ENCODE measurements at regions not wholly inside any gene's neighbourhood (a gene's known extent, or its start where the extent isn't known, plus 50 kb on each side); places are given as distances from the start of the nearest gene placed in this dataset.

GRCh38 chr7:125085084-125085483 lies 155.5 kb upstream of the POT1 start:
- ATAC-seq: no peak
- no peak for TF ChIP-seq ESRRG (CRISPR knock-in tag; IDR thresholded peaks at IDR 0.05)
- TF ChIP-seq PPARA (CRISPR knock-in tag; IDR thresholded peaks at IDR 0.05; ENCODE audit: borderline replicate concordance): no peak
- TF ChIP-seq RARB (CRISPR knock-in tag; IDR thresholded peaks at IDR 0.05): no peak
- TF ChIP-seq ZC3H10 (CRISPR knock-in tag; IDR thresholded peaks at IDR 0.05): no peak

- no peak for ATAC-seq
- TF ChIP-seq OSR1 (CRISPR knock-in tag; IDR thresholded peaks at IDR 0.05): no peak
- TF ChIP-seq CSRNP3 (CRISPR knock-in tag; IDR thresholded peaks at IDR 0.05): no peak
- TF ChIP-seq BACH2 (CRISPR knock-in tag; IDR thresholded peaks at IDR 0.05; ENCODE audit: borderline replicate concordance): no peak
- no peak for TF ChIP-seq ESRRG (CRISPR knock-in tag; IDR thresholded peaks at IDR 0.05)
- no peak for TF ChIP-seq ZFP3 (CRISPR knock-in tag; IDR thresholded peaks at IDR 0.05)
These were observed 154.6 kb upstream of the POT1 start for GRCh38 chr7:125084196-125084595.

- no peak for ATAC-seq
- TF ChIP-seq RARB (CRISPR knock-in tag; IDR thresholded peaks at IDR 0.05) (no peak), CSDC2 (CRISPR knock-in tag; IDR thresholded peaks at IDR 0.05) (no peak), GLIS3 (CRISPR knock-in tag; IDR thresholded peaks at IDR 0.05) (no peak), CREB5 (CRISPR knock-in tag; IDR thresholded peaks at IDR 0.05; ENCODE audit: low read depth) (no peak), ESRRG (CRISPR knock-in tag; IDR thresholded peaks at IDR 0.05) (no peak), TCF4 (CRISPR knock-in tag; IDR thresholded peaks at IDR 0.05; ENCODE audit: borderline replicate concordance) (no peak)
These were observed 144.5 kb upstream of the POT1 start for GRCh38 chr7:125074141-125074540.

- no peak for ATAC-seq
- TF ChIP-seq ISL1 (CRISPR knock-in tag; IDR thresholded peaks at IDR 0.05) (no peak), PATZ1 (CRISPR knock-in tag; IDR thresholded peaks at IDR 0.05; ENCODE audit: borderline replicate concordance) (no peak), ZFP3 (CRISPR knock-in tag; IDR thresholded peaks at IDR 0.05) (no peak), TSHZ2 (CRISPR knock-in tag; IDR thresholded peaks at IDR 0.05) (no peak), ZFP30 (CRISPR knock-in tag; IDR thresholded peaks at IDR 0.05) (no peak)
These were observed 135.9 kb upstream of the POT1 start for GRCh38 chr7:125065546-125065945.

GRCh38 chr7:125065001-125065400 lies 135.4 kb upstream of the POT1 start:
- no peak for ATAC-seq
- no peak for TF ChIP-seq BACH2 (CRISPR knock-in tag; IDR thresholded peaks at IDR 0.05; ENCODE audit: borderline replicate concordance)
- TF ChIP-seq ZFP30 (CRISPR knock-in tag; IDR thresholded peaks at IDR 0.05): no peak
- no peak for TF ChIP-seq ISL1 (CRISPR knock-in tag; IDR thresholded peaks at IDR 0.05)
- TF ChIP-seq CSRNP3 (CRISPR knock-in tag; IDR thresholded peaks at IDR 0.05): no peak
- no peak for TF ChIP-seq TOX (CRISPR knock-in tag; IDR thresholded peaks at IDR 0.05; ENCODE audit: borderline replicate concordance)
- TF ChIP-seq ESRRG (CRISPR knock-in tag; IDR thresholded peaks at IDR 0.05): no peak
- TF ChIP-seq CSDC2 (CRISPR knock-in tag; IDR thresholded peaks at IDR 0.05): no peak
- no peak for TF ChIP-seq OSR1 (CRISPR knock-in tag; IDR thresholded peaks at IDR 0.05)
- no peak for TF ChIP-seq ZNF70 (CRISPR knock-in tag; IDR thresholded peaks at IDR 0.05)
- TF ChIP-seq ARNTL (CRISPR knock-in tag; IDR thresholded peaks at IDR 0.05; ENCODE audit: borderline replicate concordance, low read depth): no peak
- no peak for TF ChIP-seq PPARA (CRISPR knock-in tag; IDR thresholded peaks at IDR 0.05; ENCODE audit: borderline replicate concordance)
- TF ChIP-seq GLIS3 (CRISPR knock-in tag; IDR thresholded peaks at IDR 0.05): no peak
- TF ChIP-seq ZNF8 (CRISPR knock-in tag; IDR thresholded peaks at IDR 0.05): no peak
- no peak for TF ChIP-seq ZNF565 (CRISPR knock-in tag; conservative IDR thresholded peaks at IDR 0.05; ENCODE audit: low read depth)
